SK-N-SH (cell line): ENCODE measurements at regions not wholly inside any gene's neighbourhood (a gene's known extent, or its start where the extent isn't known, plus 50 kb on each side); places are given as distances from the start of the nearest gene placed in this dataset.
"Not testable (repeated sequence)": the region's sequence is repeated elsewhere in the genome, so short reads cannot be mapped to it uniquely, and the experiment has no call there.

ENCODE experiments used
- CTCF ChIA-PET: fragments of 300-600, 350-600 bp; formaldehyde crosslinking; extraction: SDS; loops from one replicate; lab custom pipeline; 2021; lab: Yijun Ruan, JAX
- POLR2A ChIA-PET: fragments of 350-600 bp; sonication (Branson Sonifier 250); formaldehyde crosslinking; extraction: SDS; loops from one replicate; lab custom pipeline; 2020; ENCODE audit warnings: antibody characterized with exemption, inconsistent platforms; lab: Yijun Ruan, JAX
- DNase-seq: peaks from one replicate; pipeline ENCODE4 v3.0.0; 2012
- H2AFZ ChIP-seq: fragments of 200-600 bp; sonication (generic); 2 replicates; pipeline ENCODE4 v1.8.1; 2016; ENCODE audit warnings: antibody characterized with exemption, mild to moderate bottlenecking, low read depth
- H3F3A ChIP-seq: fragments of 200-600 bp; sonication (generic); replicated peaks from 2 replicates; pipeline ENCODE3; 2016; ENCODE audit warnings: antibody characterized with exemption, mild to moderate bottlenecking; ENCODE audit not compliant: insufficient read depth
- H3K27ac ChIP-seq, 2 experiments: fragments of 200-500 bp in 1 of 2; fragments of 200-600 bp in 1 of 2; sonication (Bioruptor generic) in 1 of 2; sonication (generic), shearing (Covaris generic) in 1 of 2; 2 replicates each; pipeline versions ENCODE4 v1.5.1 to v1.6.1; 2014 to 2016; ENCODE audit warnings: low read depth in 2 of 2, inconsistent platforms in 1 of 2, low read length in 1 of 2, mild to moderate bottlenecking in 1 of 2, mixed read lengths in 1 of 2
- H3K27me3 ChIP-seq: fragments of 200-600 bp; sonication (generic), shearing (Covaris generic); 2 replicates; pipeline ENCODE4 v1.6.1; 2016; ENCODE audit warnings: mixed run types; ENCODE audit not compliant: insufficient read depth
- H3K36me3 ChIP-seq, 2 experiments: fragments of 200-500 bp in 1 of 2; fragments of 200-600 bp in 1 of 2; sonication (Bioruptor generic) in 1 of 2; sonication (generic) in 1 of 2; replicated peaks in 1 of 2; 2 replicates each; pipeline versions ENCODE3 to v1.5.1; 2014 to 2016; ENCODE audit warnings: low read length in 1 of 2, mild to moderate bottlenecking in 1 of 2; ENCODE audit not compliant: insufficient read depth in 2 of 2, control insufficient read depth in 1 of 2
- H3K4me1 ChIP-seq, 2 experiments: fragments of 200-500 bp in 1 of 2; fragments of 200-600 bp in 1 of 2; sonication (Bioruptor generic) in 1 of 2; sonication (generic), shearing (Covaris generic) in 1 of 2; 2 replicates each; pipeline versions ENCODE4 v1.5.1 to v1.6.1; 2014 to 2016; ENCODE audit warnings: low read depth in 1 of 2, low read length in 1 of 2, mixed run types in 1 of 2; ENCODE audit not compliant: insufficient read depth in 2 of 2, control insufficient read depth in 1 of 2
- H3K4me2 ChIP-seq: fragments of 200-600 bp; sonication (generic), shearing (Covaris generic); 2 replicates; pipeline ENCODE4 v1.6.1; 2017; ENCODE audit warnings: mixed run types
- H3K4me3 ChIP-seq, 2 experiments: fragments of 200-500 bp in 1 of 2; fragments of 200-600 bp in 1 of 2; sonication (Bioruptor generic) in 1 of 2; sonication (generic), shearing (Covaris generic) in 1 of 2; 2 replicates each; pipeline versions ENCODE4 v1.5.1 to v1.8.1; 2014 to 2016; ENCODE audit warnings: low read depth in 2 of 2, inconsistent platforms in 1 of 2, low read length in 1 of 2, mild to moderate bottlenecking in 1 of 2, mixed read lengths in 1 of 2, moderate library complexity in 1 of 2
- H3K79me2 ChIP-seq: fragments of 200-600 bp; sonication (generic); 2 replicates; pipeline ENCODE4 v1.8.1; 2017; ENCODE audit warnings: mild to moderate bottlenecking; ENCODE audit not compliant: insufficient read depth
- H3K9ac ChIP-seq: fragments of 200-600 bp; sonication (generic); 2 replicates; pipeline ENCODE4 v1.6.1; 2017; ENCODE audit warnings: mixed run types
- H3K9me2 ChIP-seq: fragments of 200-600 bp; sonication (generic); 2 replicates; pipeline ENCODE4 v1.6.1; 2017; ENCODE audit warnings: mixed run types
- H3K9me3 ChIP-seq: fragments of 200-600 bp; sonication (generic); 2 replicates; pipeline ENCODE4 v1.6.1; 2017; ENCODE audit warnings: mixed run types, mild to moderate bottlenecking, moderate library complexity
- H4K20me1 ChIP-seq: fragments of 200-600 bp; sonication (generic); 2 replicates; pipeline ENCODE4 v1.6.1; 2017; ENCODE audit warnings: mild to moderate bottlenecking, mixed run types; ENCODE audit not compliant: insufficient read depth
- JUND ChIP-seq: IDR thresholded peaks from 2 replicates; pipeline ENCODE4 v1.4.0; 2012
- MEF2A ChIP-seq: IDR thresholded peaks from 2 replicates; pipeline ENCODE4 v1.4.0; 2012; ENCODE audit warnings: low read depth, borderline replicate concordance
- REST ChIP-seq: IDR thresholded peaks from 2 replicates; pipeline ENCODE4 v1.6.1; 2012; ENCODE audit warnings: mild to moderate bottlenecking, low read depth, low read length, moderate library complexity
- WGBS: methylation state at CpG from one replicate; pipeline ENCODE4 v1.1.6; 2017; ENCODE audit warnings: low lambda C conversion rate; 5-methylcytosine and 5-hydroxymethylcytosine counted together

GRCh38 chr1:65550306-65551010, 130.0 kb downstream of the LEPR start:
- H3K79me2 ChIP-seq, H3K27me3 ChIP-seq, H3K27ac ChIP-seq, H3K9me2 ChIP-seq, H2AFZ ChIP-seq, H3K9ac ChIP-seq, H4K20me1 ChIP-seq, POLR2A ChIA-PET, DNase-seq, H3K36me3 ChIP-seq, H3K4me2 ChIP-seq, H3K4me1 ChIP-seq, H3K9me3 ChIP-seq, H3F3A ChIP-seq, H3K4me3 ChIP-seq: not testable (repeated sequence)
- CTCF ChIA-PET = interaction anchor here (0.6 kb wide), 1 partner anchor 21 kb away, joined by 3 read pairs; no protein-coding TSS in a partner anchor
- 76% methylated on average over 23 of the region's 25 CpGs for WGBS

GRCh38 chr1:65552484-65552883, 132.0 kb downstream of the LEPR start:
- POLR2A ChIA-PET, H3K4me2 ChIP-seq, H3K79me2 ChIP-seq, H4K20me1 ChIP-seq, H3K27me3 ChIP-seq, H3K4me3 ChIP-seq, H3K9me2 ChIP-seq, H3K9me3 ChIP-seq, H3K4me1 ChIP-seq, CTCF ChIA-PET, H3K36me3 ChIP-seq, H3K9ac ChIP-seq, DNase-seq, H2AFZ ChIP-seq, H3K27ac ChIP-seq, H3F3A ChIP-seq: not testable (repeated sequence)
- 47% methylated on average over 2 of the region's 2 CpGs for WGBS

GRCh38 chr1:65554086-65554764, 133.8 kb downstream of the LEPR start:
- H4K20me1 ChIP-seq, H3K9me3 ChIP-seq, H3K9ac ChIP-seq, H3K4me2 ChIP-seq, CTCF ChIA-PET, H3K27me3 ChIP-seq, H3K4me1 ChIP-seq, H3K36me3 ChIP-seq, H3K9me2 ChIP-seq, H3F3A ChIP-seq, H2AFZ ChIP-seq, H3K4me3 ChIP-seq, H3K27ac ChIP-seq, DNase-seq, POLR2A ChIA-PET, H3K79me2 ChIP-seq: not testable (repeated sequence)
- 44% methylated on average over 5 of the region's 6 CpGs for WGBS

- no peaks in the 10 kb centered on the region for H4K20me1 ChIP-seq
- H3K9me2 ChIP-seq = no peaks in the 10 kb centered on the region
- POLR2A ChIA-PET = no interaction called here
- H3K36me3 ChIP-seq = no peaks in the 10 kb centered on the region
- H3K9ac ChIP-seq = no peak overlapping the region
- TF ChIP-seq JUND (no peak), REST (no peak), MEF2A (no peak)
- H3K9me3 ChIP-seq = no peaks in the 10 kb centered on the region
- no peaks in the 10 kb centered on the region for H3K79me2 ChIP-seq
- H3K27ac ChIP-seq = no peak overlapping the region
- DNase-seq = no peak
- CTCF ChIA-PET = no interaction called here
- no peaks in the 10 kb centered on the region for H3K27me3 ChIP-seq
- WGBS = 74% methylated on average over 6 of the region's 8 CpGs
- no peaks in the 10 kb centered on the region for H3K4me1 ChIP-seq
- no peak overlapping the region for H2AFZ ChIP-seq
- H3F3A ChIP-seq = no peaks in the 10 kb centered on the region
- no peak overlapping the region for H3K4me2 ChIP-seq
- H3K4me3 ChIP-seq = no peak overlapping the region
Observed at GRCh38 chr1:65554829-65555228, 134.4 kb downstream of the LEPR start.
